ENCODE measurements at regions not wholly inside any gene's neighbourhood (a gene's known extent, or its start where the extent isn't known, plus 50 kb on each side); places are given as distances from the start of the nearest gene placed in this dataset.

DNA sequence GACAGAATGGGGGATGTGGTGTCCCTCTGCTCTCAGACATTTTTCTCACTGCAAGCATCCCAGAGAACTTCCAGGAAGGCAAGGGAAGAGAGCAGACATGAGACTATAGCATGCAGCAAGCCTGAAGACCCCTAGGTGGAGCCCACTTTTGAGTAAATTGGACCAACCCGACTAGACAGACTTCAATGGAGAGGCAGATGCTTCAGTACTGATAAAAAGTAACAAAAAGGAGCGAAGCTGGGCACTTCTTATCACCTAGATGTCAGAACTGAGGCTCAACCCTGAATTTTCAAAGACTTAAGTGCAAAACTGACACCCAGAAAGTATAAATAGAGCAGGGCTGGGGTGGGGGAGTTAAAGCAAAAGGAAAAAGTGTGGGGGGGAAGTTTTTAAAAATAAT lies 130.8 kb downstream of the PMP22 start:
- TF ChIP-seq MYC (IDR thresholded peaks at IDR 0.05; ENCODE audit: low read depth, low read length) = no peak
- no peak for TF ChIP-seq CTCF (IDR thresholded peaks at IDR 0.05; ENCODE audit: low read depth, low read length)
- TF ChIP-seq, protein P1, sequence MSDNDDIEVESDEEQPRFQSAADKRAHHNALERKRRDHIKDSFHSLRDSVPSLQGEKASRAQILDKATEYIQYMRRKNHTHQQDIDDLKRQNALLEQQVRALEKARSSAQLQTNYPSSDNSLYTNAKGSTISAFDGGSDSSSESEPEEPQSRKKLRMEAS (IDR thresholded peaks at IDR 0.05; ENCODE audit: low read depth, low read length) = no peak
- TF ChIP-seq POLR2A (IDR thresholded peaks at IDR 0.05; ENCODE audit: extremely low read depth, insufficient read length) = no peak
- no peak overlapping the region for H3K4me3 ChIP-seq (ENCODE audit: low read depth, low read length)
- no peak for DNase-seq (ENCODE audit: low read depth)

DNA sequence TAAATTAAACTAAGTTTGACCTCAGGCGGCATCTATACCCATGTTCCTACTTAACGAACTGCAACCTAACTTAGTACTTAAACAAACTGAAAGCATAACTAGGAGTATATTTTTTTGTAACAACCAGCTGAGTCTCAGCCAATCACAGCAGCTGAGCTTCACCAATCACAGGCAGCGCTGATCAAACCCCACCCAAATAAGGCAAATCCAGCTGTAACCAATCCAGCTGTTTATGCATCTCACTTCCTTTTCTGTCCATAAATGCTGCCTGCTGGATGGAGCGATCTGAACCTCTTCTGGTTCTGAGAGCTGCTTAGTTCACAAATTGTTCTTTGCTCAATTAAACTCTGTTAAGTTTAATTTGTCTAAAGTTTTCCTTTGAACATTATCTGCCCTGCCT lies 131.3 kb downstream of the PMP22 start:
- H3K4me3 ChIP-seq (ENCODE audit: low read depth, low read length) = no peak overlapping the region
- no peak for DNase-seq (ENCODE audit: low read depth)
- TF ChIP-seq, protein P1 (IDR thresholded peaks at IDR 0.05; ENCODE audit: low read depth, low read length) = no peak
- TF ChIP-seq CTCF (IDR thresholded peaks at IDR 0.05; ENCODE audit: low read depth, low read length) = no peak
- TF ChIP-seq POLR2A (IDR thresholded peaks at IDR 0.05; ENCODE audit: extremely low read depth, insufficient read length) = no peak
- no peak for TF ChIP-seq MYC (IDR thresholded peaks at IDR 0.05; ENCODE audit: low read depth, low read length)

DNA sequence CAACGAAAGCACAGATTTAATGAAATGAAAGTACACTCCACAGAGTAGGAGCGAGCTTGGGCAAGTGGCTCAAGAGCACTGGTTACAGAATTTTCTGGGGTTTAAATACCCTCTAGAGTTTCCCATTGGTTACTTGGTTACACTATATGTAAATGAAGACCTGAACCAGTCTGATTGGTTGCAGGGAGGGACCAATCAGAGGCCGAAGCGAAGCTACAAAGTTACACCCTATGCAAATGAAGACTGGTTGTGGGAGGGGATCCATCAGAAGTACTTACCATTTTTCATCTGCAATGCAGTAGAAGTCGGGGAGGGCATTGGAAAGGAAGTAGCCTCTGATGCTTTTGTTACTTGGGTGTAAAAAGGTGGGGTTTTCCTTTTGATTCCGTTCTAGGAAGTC lies 132.0 kb downstream of the PMP22 start:
- no peak for DNase-seq (ENCODE audit: low read depth)
- TF ChIP-seq MYC (IDR thresholded peaks at IDR 0.05; ENCODE audit: low read depth, low read length) (no peak), CTCF (IDR thresholded peaks at IDR 0.05; ENCODE audit: low read depth, low read length) (no peak), POLR2A (IDR thresholded peaks at IDR 0.05; ENCODE audit: extremely low read depth, insufficient read length) (no peak)
- TF ChIP-seq, protein P1 (IDR thresholded peaks at IDR 0.05; ENCODE audit: low read depth, low read length) = no peak
- no peak overlapping the region for H3K4me3 ChIP-seq (ENCODE audit: low read depth, low read length)

GRCh38 chr17:15130426-15130825 lies 134.7 kb downstream of the PMP22 start:
- DNase-seq (ENCODE audit: low read depth) = no peak
- TF ChIP-seq CTCF (IDR thresholded peaks at IDR 0.05; ENCODE audit: low read depth, low read length) (no peak), MYC (IDR thresholded peaks at IDR 0.05; ENCODE audit: low read depth, low read length) (no peak)
- TF ChIP-seq, protein P1 (IDR thresholded peaks at IDR 0.05; ENCODE audit: low read depth, low read length) = no peak
- no peak overlapping the region for H3K4me3 ChIP-seq (ENCODE audit: low read depth, low read length)

- H3K4me3 ChIP-seq (ENCODE audit: low read depth, low read length) = no peak overlapping the region
- no peak for DNase-seq (ENCODE audit: low read depth)
- TF ChIP-seq, protein P1 (IDR thresholded peaks at IDR 0.05; ENCODE audit: low read depth, low read length) = no peak
- TF ChIP-seq POLR2A (IDR thresholded peaks at IDR 0.05; ENCODE audit: extremely low read depth, insufficient read length) (no peak), MYC (IDR thresholded peaks at IDR 0.05; ENCODE audit: low read depth, low read length) (no peak), CTCF (IDR thresholded peaks at IDR 0.05; ENCODE audit: low read depth, low read length) (no peak)
Observed at GRCh38 chr17:15129986-15130385, 135.1 kb downstream of the PMP22 start.

GRCh38 chr17:15124746-15125145 lies 140.4 kb downstream of the PMP22 start:
- TF ChIP-seq POLR2A (IDR thresholded peaks at IDR 0.05; ENCODE audit: extremely low read depth, insufficient read length) = no peak
- TF ChIP-seq, protein P1 (IDR thresholded peaks at IDR 0.05; ENCODE audit: low read depth, low read length) = no peak
- TF ChIP-seq CTCF (IDR thresholded peaks at IDR 0.05; ENCODE audit: low read depth, low read length) = no peak
- TF ChIP-seq MYC (IDR thresholded peaks at IDR 0.05; ENCODE audit: low read depth, low read length) = no peak
- no peak for DNase-seq (ENCODE audit: low read depth)
- no peak overlapping the region for H3K4me3 ChIP-seq (ENCODE audit: low read depth, low read length)

Data from NB4 (cell line).